HepG2 (cell line): ENCODE measurements at regions not wholly inside any gene's neighbourhood (a gene's known extent, or its start where the extent isn't known, plus 50 kb on each side); places are given as distances from the start of the nearest gene placed in this dataset.

Experiments used
- ATAC-seq: fragments of 200-7000 bp; cut with Tn5 transposase; 3 replicates; pipeline ENCODE4 v1.9.1; 2020; ENCODE audit warnings: mild to moderate bottlenecking, moderate library complexity
- BruUV-seq: library from RNA; stranded (reverse); fragments of 400-500 nt; replicated peaks from 2 replicates; lab custom pipeline; 2021; lab: Mats Ljungman, UMichigan
- CTCF ChIA-PET: fragments of 300-600 bp; formaldehyde crosslinking; extraction: SDS; loops from one replicate; lab custom pipeline; 2021; ENCODE audit warnings: low total read pairs, inconsistent platforms, low intra/inter-chr PET ratio; lab: Yijun Ruan, JAX
- POLR2A ChIA-PET: fragments of 350-600 bp; sonication (Branson Sonifier 250); formaldehyde crosslinking; loops from one replicate; lab custom pipeline; 2020; ENCODE audit warnings: antibody characterized with exemption, inconsistent platforms; lab: Yijun Ruan, JAX
- DNase-seq: peaks from one replicate; pipeline ENCODE4 v3.0.0-alpha.2; 2015; ENCODE audit warnings: low spot score
- FAIRE-seq: peaks from 3 replicates; lab custom pipeline; 2011; peaks lifted over from hg19 to GRCh38; lab: Jason Lieb, UNC
- H2AFZ ChIP-seq: one replicate; pipeline ENCODE4 v1.6.1; 2011; ENCODE audit warnings: low read length, inconsistent platforms
- H3K27ac ChIP-seq: fragments of 300-600 bp; 3 replicates; pipeline ENCODE4 v1.8.0; 2011; ENCODE audit warnings: mixed run types, mild to moderate bottlenecking, mixed read lengths, low read length, inconsistent platforms; ENCODE audit not compliant: insufficient read depth; ENCODE audit errors: extremely low read length
- H3K27me3 ChIP-seq, 2 experiments: fragments of 200-600 bp in 1 of 2; 2 replicates in 1 of 2; 3 replicates in 1 of 2; pipeline versions ENCODE4 v1.6.0 to v1.8.0; 2011; ENCODE audit warnings: low read length in 2 of 2, mild to moderate bottlenecking in 2 of 2, moderate library complexity in 2 of 2, inconsistent platforms in 1 of 2; ENCODE audit not compliant: insufficient read depth in 2 of 2, control insufficient read depth in 1 of 2
- H3K36me3 ChIP-seq, 2 experiments: fragments of 200-600 bp in 1 of 2; replicated peaks in 1 of 2; 2 replicates in 1 of 2; 3 replicates in 1 of 2; pipeline versions ENCODE4 v1.5.1 to v1.8.0; 2011; ENCODE audit warnings: low read length in 2 of 2, inconsistent platforms in 1 of 2; ENCODE audit not compliant: insufficient read depth in 2 of 2, control insufficient read depth in 1 of 2
- H3K4me1 ChIP-seq: 2 replicates; pipeline ENCODE4 v1.5.1; 2012; ENCODE audit warnings: low read length, inconsistent platforms; ENCODE audit not compliant: insufficient read depth
- H3K4me2 ChIP-seq: 2 replicates; pipeline ENCODE4 v1.6.0; 2011; ENCODE audit warnings: low read depth, low read length, inconsistent platforms
- H3K4me3 ChIP-seq, 3 experiments: fragments of 200-600 bp in 1 of 3; sonication (generic), shearing (Covaris generic) in 1 of 3; replicated peaks in 1 of 3; 2 replicates each; pipeline ENCODE4 v1.5.1; 2011 to 2016; ENCODE audit warnings: low read length in 3 of 3, inconsistent platforms in 2 of 3, low read depth in 2 of 3, mild to moderate bottlenecking in 2 of 3, control low read depth in 1 of 3, mixed read lengths in 1 of 3; ENCODE audit not compliant: insufficient read depth in 1 of 3
- H3K79me2 ChIP-seq: one replicate; pipeline ENCODE4 v1.6.1; 2011; ENCODE audit warnings: low read length, inconsistent platforms; ENCODE audit not compliant: insufficient read depth
- H3K9ac ChIP-seq: 2 replicates; pipeline ENCODE4 v1.6.0; 2011; ENCODE audit warnings: mild to moderate bottlenecking, low read depth, low read length, inconsistent platforms; ENCODE audit not compliant: insufficient read depth
- H3K9me3 ChIP-seq: 2 replicates; pipeline ENCODE4 v1.5.1; 2012; ENCODE audit warnings: mild to moderate bottlenecking, low read length
- H4K20me1 ChIP-seq: 2 replicates; pipeline ENCODE4 v1.6.0; 2011; ENCODE audit warnings: inconsistent platforms, mild to moderate bottlenecking, low read length, moderate library complexity; ENCODE audit not compliant: insufficient read depth
- HDAC2 ChIP-seq: sonication (generic); formaldehyde crosslinking; IDR thresholded peaks from 2 replicates; pipeline ENCODE4 v1.4.0; 2020; ENCODE audit warnings: missing genetic modification reagents
- KLF9 ChIP-seq: IDR thresholded peaks from 2 replicates; pipeline ENCODE4 v1.6.1; 2016; ENCODE audit warnings: low read depth
- MLXIP ChIP-seq: sonication (generic); formaldehyde crosslinking; IDR thresholded peaks from 2 replicates; pipeline ENCODE4 v1.9.0; 2021; ENCODE audit warnings: missing genetic modification reagents, borderline replicate concordance
- PREB ChIP-seq: sonication (generic); formaldehyde crosslinking; IDR thresholded peaks from 2 replicates; pipeline ENCODE4 v1.4.0; 2020; ENCODE audit warnings: missing genetic modification reagents
- ZBTB21 ChIP-seq: sonication (generic); formaldehyde crosslinking; IDR thresholded peaks from 2 replicates; pipeline ENCODE4 v1.4.0; 2020; ENCODE audit warnings: missing genetic modification reagents
- ZNF225 ChIP-seq: sonication (generic); formaldehyde crosslinking; IDR thresholded peaks from 2 replicates; pipeline ENCODE4 v1.4.0; 2020; ENCODE audit warnings: mild to moderate bottlenecking, missing genetic modification reagents
- ZNF337 ChIP-seq: sonication (generic); formaldehyde crosslinking; IDR thresholded peaks from 2 replicates; pipeline ENCODE4 v1.5.1; 2020; ENCODE audit warnings: missing genetic modification reagents, low read depth, mild to moderate bottlenecking, borderline replicate concordance
- WGBS: methylation state at CpG from one replicate; pipeline ENCODE4 v1.1.6; 2017; ENCODE audit warnings: low lambda C conversion rate; 5-methylcytosine and 5-hydroxymethylcytosine counted together
- in situ Hi-C: cut with HindIII; loops from 2 replicates; pipeline ENCODE4 v1.10.0; 2017; ENCODE audit warnings: low pct_unique_long_range_greater_than_20kb; ENCODE audit not compliant: extremely low pct_ligation_motif_present
- intact Hi-C: fragments of 100-400 bp; cut with micrococcal nuclease; formaldehyde crosslinking; loops from one replicate; pipeline ENCODE4 v1.10.0; 2022; ENCODE audit not compliant: unreplicated experiment
- TF ChIP-seq, protein P1 (sequence below): sonication (generic); formaldehyde crosslinking; IDR thresholded peaks from 2 replicates; pipeline ENCODE4 v1.4.0; 2020; ENCODE audit warnings: missing genetic modification reagents

DNA sequence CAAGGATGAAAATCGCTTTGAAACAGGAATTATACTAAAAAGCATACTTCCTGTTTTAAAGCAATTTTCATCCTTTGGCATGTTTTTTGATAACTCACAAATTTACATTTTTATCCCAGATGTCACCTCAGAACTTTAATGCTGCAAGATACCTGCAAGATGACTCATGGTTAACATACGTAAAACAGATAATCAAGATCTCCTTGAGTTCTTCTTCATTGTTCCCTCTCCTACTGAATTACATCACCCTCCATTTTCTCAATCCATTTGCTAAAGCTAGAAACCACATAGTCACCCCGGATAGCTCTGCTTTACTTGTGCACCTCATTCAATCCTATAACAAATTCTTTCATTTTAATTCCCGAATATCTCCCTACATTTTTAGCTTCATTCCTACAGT, 1114.2 kb downstream of the PLA2G4A start (continued):
- no peak for TF ChIP-seq MLXIP (CRISPR knock-in tag)
- no peak for TF ChIP-seq HDAC2

DNA sequence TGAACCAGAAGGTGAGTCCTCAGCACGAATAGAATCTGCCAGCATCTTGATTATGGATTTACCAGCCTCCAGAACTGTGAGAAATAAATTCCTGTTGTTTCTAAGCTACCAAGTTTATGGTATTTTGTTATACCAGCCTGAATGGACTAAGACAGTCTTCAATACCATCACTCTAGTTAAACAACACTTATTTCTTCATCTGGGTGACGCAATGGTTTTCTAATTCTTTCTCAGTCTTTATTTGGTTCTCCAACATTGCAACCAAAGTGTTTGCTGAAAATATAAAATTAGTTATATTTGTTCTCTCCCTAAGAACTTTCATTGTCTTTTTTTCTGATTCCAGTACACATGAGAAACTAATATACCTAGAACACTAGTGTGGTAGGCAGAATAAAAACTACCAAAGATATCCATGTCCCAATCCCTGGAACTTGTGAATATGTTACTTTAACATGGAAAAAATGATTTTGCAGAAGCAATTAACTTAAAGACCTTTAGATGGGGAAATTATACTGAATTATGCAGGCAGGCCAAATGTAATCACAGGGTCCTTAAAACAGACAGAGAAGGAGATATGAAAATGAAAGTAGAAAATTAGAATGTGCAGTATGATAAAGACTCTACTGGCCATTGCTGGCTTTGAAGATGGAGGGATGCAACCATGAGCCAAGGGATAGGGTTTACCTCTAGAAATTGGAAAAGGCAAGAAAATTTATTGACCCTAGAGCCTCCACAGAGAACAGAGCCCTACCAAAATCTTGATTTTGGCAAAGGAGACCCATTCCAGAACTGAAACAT, 1115.1 kb downstream of the PLA2G4A start:
- H3K9ac ChIP-seq: no peak overlapping the region
- H3K4me3 ChIP-seq: no peak overlapping the region
- no peaks in the 10 kb centered on the region for H3K36me3 ChIP-seq
- in situ Hi-C loops: no loop called here
- H3K4me2 ChIP-seq: no peak overlapping the region
- TF ChIP-seq ZNF337 (CRISPR knock-in tag): no peak
- no peak for TF ChIP-seq PREB (CRISPR knock-in tag)
- TF ChIP-seq, protein P1, sequence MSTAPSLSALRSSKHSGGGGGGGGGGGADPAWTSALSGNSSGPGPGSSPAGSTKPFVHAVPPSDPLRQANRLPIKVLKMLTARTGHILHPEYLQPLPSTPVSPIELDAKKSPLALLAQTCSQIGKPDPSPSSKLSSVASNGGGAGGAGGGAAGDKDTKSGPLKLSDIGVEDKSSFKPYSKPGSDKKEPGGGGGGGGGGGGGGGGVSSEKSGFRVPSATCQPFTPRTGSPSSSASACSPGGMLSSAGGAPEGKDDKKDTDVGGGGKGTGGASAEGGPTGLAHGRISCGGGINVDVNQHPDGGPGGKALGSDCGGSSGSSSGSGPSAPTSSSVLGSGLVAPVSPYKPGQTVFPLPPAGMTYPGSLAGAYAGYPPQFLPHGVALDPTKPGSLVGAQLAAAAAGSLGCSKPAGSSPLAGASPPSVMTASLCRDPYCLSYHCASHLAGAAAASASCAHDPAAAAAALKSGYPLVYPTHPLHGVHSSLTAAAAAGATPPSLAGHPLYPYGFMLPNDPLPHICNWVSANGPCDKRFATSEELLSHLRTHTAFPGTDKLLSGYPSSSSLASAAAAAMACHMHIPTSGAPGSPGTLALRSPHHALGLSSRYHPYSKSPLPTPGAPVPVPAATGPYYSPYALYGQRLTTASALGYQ: no peak
- no peak for TF ChIP-seq ZBTB21
- no peak for TF ChIP-seq ZNF225 (CRISPR knock-in tag)
- TF ChIP-seq KLF9 (CRISPR knock-in tag): no peak
- BruUV-seq: no TSS peak
- 3% methylated on average over 2 of the region's 2 CpGs for WGBS
- no peak overlapping the region for H3K27ac ChIP-seq
- H3K27me3 ChIP-seq: no peaks in the 10 kb centered on the region
- no peaks in the 10 kb centered on the region for H3K79me2 ChIP-seq
- H3K9me3 ChIP-seq: peaks cover 27% of the 10 kb centered on the region
- no peaks in the 10 kb centered on the region for H3K4me1 ChIP-seq
- DNase-seq (no peak), ATAC-seq (no peak), FAIRE-seq (no peak)
- H4K20me1 ChIP-seq: no peaks in the 10 kb centered on the region
- ChIA-PET CTCF (no interaction called here), POLR2A (no interaction called here)
- H2AFZ ChIP-seq: no peak overlapping the region
- intact Hi-C loops: no loop called here
